ENCODE measurements at regions not wholly inside any gene's neighbourhood (a gene's known extent, or its start where the extent isn't known, plus 50 kb on each side); places are given as distances from the start of the nearest gene placed in this dataset.

DNA sequence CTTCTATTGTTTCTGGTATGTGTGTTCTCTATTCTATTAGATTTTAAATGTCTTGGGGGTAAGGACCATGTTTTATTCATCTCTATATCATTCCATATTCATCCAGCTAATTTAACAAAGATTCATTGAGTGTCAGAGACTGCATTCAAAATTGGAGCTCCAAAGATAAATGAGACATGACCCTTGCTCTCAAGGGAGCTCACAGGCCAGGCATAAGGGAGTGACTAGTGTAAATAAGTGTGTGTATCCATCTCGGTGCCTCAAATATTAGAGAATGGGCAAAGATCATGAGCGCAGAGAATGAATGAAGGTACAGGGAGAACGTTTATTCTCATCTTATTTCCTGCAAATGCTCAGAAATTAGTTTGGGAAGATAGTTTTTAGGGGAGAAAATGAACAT lies 150.1 kb upstream of the CASK start:
- no peak for TF ChIP-seq YY1 (IDR thresholded peaks at IDR 0.05; ENCODE audit: insufficient read depth, insufficient read length)
- no peak for TF ChIP-seq ZNF274 (IDR thresholded peaks at IDR 0.05; ENCODE audit: low read depth, low read length)

Measured in NT2/D1 (cell line).